ENCODE measurements at regions not wholly inside any gene's neighbourhood (a gene's known extent, or its start where the extent isn't known, plus 50 kb on each side); places are given as distances from the start of the nearest gene placed in this dataset.

DNA sequence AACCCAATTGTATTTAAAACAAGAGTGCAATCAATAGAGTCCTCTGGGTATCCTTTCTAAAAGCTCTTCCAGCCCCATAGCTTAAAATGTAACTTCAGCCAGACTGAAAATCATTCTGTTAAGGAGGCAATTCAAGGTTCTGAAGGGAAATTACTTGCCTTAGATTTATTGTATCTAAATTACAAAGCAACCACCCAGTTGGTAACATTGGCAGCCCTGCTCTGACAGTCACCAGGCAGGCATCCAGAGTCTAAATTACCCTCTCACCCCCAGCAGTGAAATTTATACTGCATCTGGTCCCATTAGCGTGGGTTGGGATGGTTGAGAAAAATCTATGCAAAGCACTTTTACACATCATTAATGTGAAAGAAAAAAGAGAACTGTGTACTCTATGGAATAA, 514.7 kb downstream of the MTRR start:
- DNase-seq (ENCODE audit: low spot score): no peak
- TF ChIP-seq, protein P1, sequence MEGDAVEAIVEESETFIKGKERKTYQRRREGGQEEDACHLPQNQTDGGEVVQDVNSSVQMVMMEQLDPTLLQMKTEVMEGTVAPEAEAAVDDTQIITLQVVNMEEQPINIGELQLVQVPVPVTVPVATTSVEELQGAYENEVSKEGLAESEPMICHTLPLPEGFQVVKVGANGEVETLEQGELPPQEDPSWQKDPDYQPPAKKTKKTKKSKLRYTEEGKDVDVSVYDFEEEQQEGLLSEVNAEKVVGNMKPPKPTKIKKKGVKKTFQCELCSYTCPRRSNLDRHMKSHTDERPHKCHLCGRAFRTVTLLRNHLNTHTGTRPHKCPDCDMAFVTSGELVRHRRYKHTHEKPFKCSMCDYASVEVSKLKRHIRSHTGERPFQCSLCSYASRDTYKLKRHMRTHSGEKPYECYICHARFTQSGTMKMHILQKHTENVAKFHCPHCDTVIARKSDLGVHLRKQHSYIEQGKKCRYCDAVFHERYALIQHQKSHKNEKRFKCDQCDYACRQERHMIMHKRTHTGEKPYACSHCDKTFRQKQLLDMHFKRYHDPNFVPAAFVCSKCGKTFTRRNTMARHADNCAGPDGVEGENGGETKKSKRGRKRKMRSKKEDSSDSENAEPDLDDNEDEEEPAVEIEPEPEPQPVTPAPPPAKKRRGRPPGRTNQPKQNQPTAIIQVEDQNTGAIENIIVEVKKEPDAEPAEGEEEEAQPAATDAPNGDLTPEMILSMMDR (IDR thresholded peaks at IDR 0.05): no peak
- H3K27ac ChIP-seq: no peak overlapping the region
- no peak overlapping the region for H3K4me3 ChIP-seq

DNA sequence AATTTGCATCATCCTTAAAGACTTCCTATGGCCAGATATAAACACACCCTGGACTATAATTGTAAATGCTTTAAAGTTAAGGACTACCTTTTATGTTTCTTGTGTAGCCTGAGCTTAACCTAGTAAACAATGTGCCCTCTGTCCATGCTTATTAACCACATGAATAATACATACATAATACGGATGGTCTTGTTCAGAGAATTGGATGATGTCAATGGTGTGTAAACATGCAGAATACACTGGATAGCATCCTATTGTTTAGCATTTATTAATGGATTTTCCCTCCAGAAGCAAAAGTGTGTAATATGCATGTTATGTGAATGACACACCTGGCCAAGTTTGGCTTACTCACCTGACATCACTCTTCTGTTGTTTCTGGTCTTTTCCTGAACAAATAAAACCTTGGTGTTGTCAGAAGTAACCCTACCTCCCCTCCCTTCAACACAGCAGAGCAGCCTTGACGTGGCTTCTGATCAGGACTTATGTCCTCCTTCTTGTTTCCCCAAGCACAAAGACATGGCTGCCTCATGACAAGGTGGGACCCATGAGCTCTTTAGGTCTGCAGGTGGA, 517.9 kb downstream of the MTRR start:
- DNase-seq (ENCODE audit: low spot score): no peak
- no peak overlapping the region for H3K4me3 ChIP-seq
- TF ChIP-seq, protein P1 (IDR thresholded peaks at IDR 0.05): no peak
- no peak overlapping the region for H3K27ac ChIP-seq

DNA sequence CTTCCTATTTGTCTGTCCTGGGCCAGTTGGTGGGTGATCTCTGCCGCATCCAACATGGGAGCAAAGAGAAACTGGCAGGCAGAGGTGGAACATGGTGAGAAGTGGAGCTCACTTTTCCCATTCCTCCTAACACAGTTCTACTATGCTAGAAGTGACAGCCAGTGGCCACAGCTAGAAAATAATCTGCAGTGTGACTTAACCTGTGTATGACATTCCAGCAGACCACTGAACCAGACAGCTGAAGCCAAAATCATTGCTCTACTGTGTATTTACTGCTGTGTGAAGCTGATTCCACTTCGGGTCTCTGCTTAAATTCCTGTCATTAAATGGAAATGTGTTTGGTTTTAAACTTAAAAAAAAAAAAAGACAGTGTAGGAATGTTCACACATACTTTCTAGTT, 523.0 kb downstream of the MTRR start:
- no peak for DNase-seq (ENCODE audit: low spot score)
- no peak overlapping the region for H3K4me3 ChIP-seq
- TF ChIP-seq, protein P1 (IDR thresholded peaks at IDR 0.05): no peak
- H3K27ac ChIP-seq: no peak overlapping the region

DNA sequence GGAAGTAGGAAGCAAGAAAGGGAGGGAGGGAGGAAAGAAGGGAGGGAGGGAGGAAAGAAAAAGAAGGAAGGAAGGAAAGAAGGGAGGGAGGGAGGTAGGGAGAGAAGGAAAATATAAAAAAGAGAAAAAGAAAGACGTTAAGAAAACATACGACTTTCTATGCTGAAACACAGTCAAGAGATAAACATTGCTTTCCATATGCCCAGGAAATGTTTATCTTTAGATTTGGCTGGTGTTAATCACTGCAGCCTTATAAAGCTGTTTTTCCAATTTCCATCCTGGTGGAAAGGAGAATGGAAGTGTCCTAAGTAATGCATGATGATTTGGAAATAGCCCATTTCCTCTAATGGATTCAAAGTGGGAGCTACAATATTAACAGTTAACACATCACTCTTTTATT, 524.3 kb downstream of the MTRR start:
- no peak overlapping the region for H3K27ac ChIP-seq
- no peak for DNase-seq (ENCODE audit: low spot score)
- no peak overlapping the region for H3K4me3 ChIP-seq
- TF ChIP-seq, protein P1 (IDR thresholded peaks at IDR 0.05): no peak

DNA sequence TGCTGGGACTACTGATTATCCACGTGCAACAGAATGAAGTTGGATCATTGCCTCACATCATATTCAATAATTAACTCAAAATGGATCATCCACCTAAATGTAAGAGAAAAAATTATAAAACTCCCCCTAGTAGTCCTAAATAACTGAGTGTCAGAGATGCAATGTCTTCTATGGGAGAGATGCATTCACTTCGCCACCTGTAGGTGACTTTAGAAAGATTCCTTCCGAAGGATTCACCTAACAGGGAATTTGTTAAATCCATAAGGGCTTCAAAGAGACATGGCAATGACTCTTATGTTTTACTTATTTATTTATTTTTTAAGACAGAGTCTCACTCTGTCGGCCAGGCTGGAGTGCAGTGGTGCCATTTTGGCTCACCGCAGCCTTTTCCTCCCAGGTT, 526.0 kb downstream of the MTRR start:
- DNase-seq (ENCODE audit: low spot score): no peak
- TF ChIP-seq, protein P1 (IDR thresholded peaks at IDR 0.05): no peak
- Histone ChIP-seq H3K4me3 (no peak overlapping the region), H3K27ac (no peak overlapping the region)

DNA sequence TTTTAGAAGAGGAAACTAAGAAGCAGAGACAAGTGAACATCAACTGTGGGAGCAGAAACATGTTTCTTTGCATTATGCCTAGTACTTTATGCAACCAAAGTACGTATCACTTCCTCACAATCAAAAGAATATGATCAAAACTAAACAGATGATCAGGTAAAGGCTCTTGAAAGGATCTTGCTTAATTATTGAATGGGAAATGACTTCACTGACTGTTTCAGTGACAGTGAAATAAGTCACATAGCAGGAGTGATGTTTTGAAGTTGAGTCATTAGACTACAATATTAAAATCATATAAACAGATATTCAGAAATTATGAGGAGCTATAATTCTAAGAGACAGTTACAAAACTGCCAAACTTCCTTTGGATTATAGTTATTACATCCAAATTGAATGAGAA, 527.3 kb downstream of the MTRR start:
- TF ChIP-seq, protein P1 (IDR thresholded peaks at IDR 0.05): no peak
- Histone ChIP-seq H3K27ac (no peak overlapping the region), H3K4me3 (no peak overlapping the region)
- no peak for DNase-seq (ENCODE audit: low spot score)

DNA sequence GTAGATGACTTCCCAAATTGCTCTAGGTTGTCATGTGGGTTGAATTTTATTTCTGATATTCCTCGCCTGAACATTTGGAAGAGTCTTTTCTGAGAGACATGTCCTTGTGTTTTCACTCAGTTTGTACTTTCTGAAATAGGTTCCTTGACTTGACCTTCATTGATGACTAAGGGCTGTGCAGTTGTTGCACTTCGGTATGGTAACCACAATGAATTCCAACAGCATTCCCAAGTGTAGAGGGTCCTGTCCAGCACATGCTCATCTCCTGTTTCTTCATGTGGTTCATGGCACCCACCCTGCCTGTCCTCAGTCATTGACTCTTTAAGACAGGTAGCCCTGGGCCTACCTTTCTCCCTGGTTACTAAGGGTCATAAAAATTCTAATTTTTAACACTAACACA, 527.8 kb downstream of the MTRR start:
- no peak overlapping the region for H3K27ac ChIP-seq
- no peak for DNase-seq (ENCODE audit: low spot score)
- no peak overlapping the region for H3K4me3 ChIP-seq
- TF ChIP-seq, protein P1 (IDR thresholded peaks at IDR 0.05): no peak
